GM12891 (cell line): ENCODE measurements at regions not wholly inside any gene's neighbourhood (a gene's known extent, or its start where the extent isn't known, plus 50 kb on each side); places are given as distances from the start of the nearest gene placed in this dataset.
"Not testable (repeated sequence)": the region's sequence is repeated elsewhere in the genome, so short reads cannot be mapped to it uniquely, and the experiment has no call there.

Source experiments
- POLR2A ChIP-seq: IDR thresholded peaks from 2 replicates; pipeline ENCODE4 v1.6.1; 2011; ENCODE audit warnings: low read depth, low read length, control low read depth
- TAF1 ChIP-seq: IDR thresholded peaks from 2 replicates; pipeline ENCODE4 v1.6.1; 2011; ENCODE audit warnings: low read depth, low read length, control low read depth

DNA sequence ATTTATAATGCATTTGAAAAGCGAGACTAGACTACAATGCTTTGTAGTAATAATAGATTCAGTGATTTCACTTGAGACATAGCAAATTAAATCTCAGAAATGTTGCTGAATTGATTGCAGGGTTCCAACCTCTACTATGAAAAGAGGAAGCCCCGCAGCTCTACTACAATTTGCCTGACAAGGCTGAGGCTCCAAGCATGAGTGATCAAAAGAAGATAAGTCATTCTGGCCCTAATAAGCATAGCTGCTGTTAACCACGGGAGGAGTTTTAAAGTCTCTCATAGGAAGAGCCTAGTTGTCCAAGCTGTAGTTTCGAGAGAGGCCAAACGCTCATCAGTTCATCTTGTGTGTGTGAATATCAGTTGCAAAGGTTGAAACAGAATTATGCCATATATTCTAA lies 920.6 kb downstream of the SPATA31A7 start:
- not testable (repeated sequence) for TF ChIP-seq POLR2A, TAF1
